ENCODE measurements at regions not wholly inside any gene's neighbourhood (a gene's known extent, or its start where the extent isn't known, plus 50 kb on each side); places are given as distances from the start of the nearest gene placed in this dataset.

DNA sequence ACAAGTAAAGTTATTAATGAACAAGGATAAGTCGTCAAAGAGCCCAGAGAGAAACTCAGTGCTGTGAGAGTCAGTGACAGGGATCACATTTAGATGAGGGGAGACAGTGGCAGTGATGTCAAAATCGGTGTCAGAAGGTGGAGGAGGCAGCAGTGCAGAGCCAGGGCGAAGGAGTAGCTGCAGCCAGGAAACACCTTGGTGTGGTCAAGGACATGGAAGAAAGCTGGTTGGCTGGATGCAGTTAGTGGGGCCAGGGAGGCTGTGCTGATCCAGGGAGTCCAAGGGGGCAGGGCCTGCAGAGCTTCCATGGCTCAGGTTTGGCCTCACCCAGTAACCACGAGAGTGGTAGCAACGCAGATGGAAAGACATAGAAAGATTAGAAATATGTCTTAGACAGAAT, 50.7 kb upstream of the ADORA2B start:
- DNase-seq (ENCODE audit: low read depth in 2 of 2, low spot score in 1 of 2), result no peak

DNA sequence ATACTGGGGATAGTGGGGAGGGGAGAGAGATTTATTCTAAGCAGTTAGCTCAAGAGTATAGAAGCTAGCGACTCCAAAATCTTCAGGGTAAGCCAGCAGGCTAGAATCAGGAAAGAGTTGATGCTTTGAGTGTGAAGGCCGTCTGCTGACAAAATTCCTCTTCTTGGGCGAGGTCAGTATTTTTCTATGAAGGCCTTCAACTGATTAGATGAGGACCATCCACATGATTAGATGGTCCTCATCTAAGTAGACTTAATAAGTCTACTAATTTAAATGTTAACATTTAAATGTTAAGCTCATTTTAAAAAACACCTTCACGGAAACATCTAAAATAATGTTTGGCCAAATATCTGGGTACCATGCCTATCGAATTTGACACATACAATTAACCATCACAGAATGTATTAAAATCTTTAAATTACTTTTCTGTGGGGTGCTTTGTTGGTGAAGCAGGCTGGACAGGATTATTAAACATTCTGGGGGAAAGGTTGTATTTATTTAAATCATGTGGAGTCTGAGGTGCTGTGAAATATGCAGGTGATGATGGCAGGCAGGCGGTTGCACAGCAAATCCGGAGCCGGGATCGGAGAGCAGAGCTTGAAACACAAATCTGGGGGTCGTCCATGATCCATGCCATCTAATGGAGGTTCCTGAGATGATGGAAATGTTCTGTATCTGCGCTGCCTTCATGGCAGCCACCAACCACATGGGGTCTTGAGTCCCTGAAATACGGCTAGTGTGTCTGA, 49.8 kb upstream of the ADORA2B start:
- DNase-seq (ENCODE audit: low read depth in 2 of 2, low spot score in 1 of 2), result no peak

Measured in stimulated activated CD8-positive, alpha-beta memory T cell treated with anti-CD3 and anti-CD28 coated beads, Interleukin-4, amount 100 ng/mL, for 1 hour (primary cell).